ENCODE measurements at regions not wholly inside any gene's neighbourhood (a gene's known extent, or its start where the extent isn't known, plus 50 kb on each side); places are given as distances from the start of the nearest gene placed in this dataset.
"Not testable (repeated sequence)": the region's sequence is repeated elsewhere in the genome, so short reads cannot be mapped to it uniquely, and the experiment has no call there.

DNA sequence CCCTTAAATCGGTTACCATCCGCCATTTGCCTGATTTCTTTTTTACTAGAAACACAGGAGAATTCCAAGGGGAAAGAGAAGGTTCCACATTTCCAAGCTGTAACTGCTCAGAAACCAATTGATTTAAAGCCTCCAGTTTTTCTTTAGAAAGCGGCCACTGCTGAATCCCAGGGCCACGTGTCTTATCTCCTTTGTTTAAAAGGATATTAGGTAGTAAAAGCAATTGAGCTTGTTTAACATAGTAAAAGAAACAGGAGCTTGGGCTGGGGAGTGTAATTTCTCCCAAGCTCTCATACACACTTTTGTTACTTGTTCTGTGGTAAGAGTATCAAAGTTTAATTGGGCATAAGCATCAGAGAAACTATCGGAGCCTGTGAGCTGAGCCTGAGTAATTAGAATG lies 180.0 kb downstream of the OTOP1 start:
- not testable (repeated sequence) for H3K4me3 ChIP-seq (ENCODE audit: low read depth, low read length); DNase-seq; H3K36me3 ChIP-seq (ENCODE audit: control insufficient read depth in 1 of 2, insufficient read depth in 2 of 2, low read length in 2 of 2); H3K79me1 ChIP-seq (ENCODE audit: low read length); H4K8ac ChIP-seq (ENCODE audit: low read depth, low read length); H3K4me2 ChIP-seq (ENCODE audit: low read length); H3K4ac ChIP-seq (ENCODE audit: low read depth, low read length); H4K12ac ChIP-seq (ENCODE audit: low read depth, low read length); H4K91ac ChIP-seq (ENCODE audit: low read depth, low read length); H3K9ac ChIP-seq (ENCODE audit: low read length); H3K4me1 ChIP-seq (ENCODE audit: control insufficient read depth in 1 of 2, insufficient read depth in 2 of 2, low read length in 2 of 2); H2BK120ac ChIP-seq (ENCODE audit: insufficient read depth, low read length, poor library complexity); H2BK12ac ChIP-seq (ENCODE audit: low read length); H3K23ac ChIP-seq (ENCODE audit: low read length); H3K14ac ChIP-seq (ENCODE audit: low read length); H3K79me2 ChIP-seq (ENCODE audit: control insufficient read depth, insufficient read depth, low read length, poor library complexity); H2AK5ac ChIP-seq (ENCODE audit: low read length); H2AFZ ChIP-seq (ENCODE audit: insufficient read depth, low read length, poor library complexity); H3K9me3 ChIP-seq (ENCODE audit: insufficient read depth, low read depth, low read length); H2BK5ac ChIP-seq (ENCODE audit: low read depth, low read length, poor library complexity); H3K18ac ChIP-seq (ENCODE audit: low read length); H3K27me3 ChIP-seq (ENCODE audit: insufficient read depth, low read length); H3K27ac ChIP-seq (ENCODE audit: low read depth, low read length)
- WGBS (ENCODE audit: extremely low coverage, insufficient coverage, insufficient read length) = no CpG with 5 or more reads among the region's 5 CpGs

- not testable (repeated sequence) for H3K79me2 ChIP-seq (ENCODE audit: control insufficient read depth, insufficient read depth, low read length, poor library complexity); H3K9me3 ChIP-seq (ENCODE audit: insufficient read depth, low read depth, low read length); H3K27me3 ChIP-seq (ENCODE audit: insufficient read depth, low read length); H2AK5ac ChIP-seq (ENCODE audit: low read length); H2BK5ac ChIP-seq (ENCODE audit: low read depth, low read length, poor library complexity); H4K91ac ChIP-seq (ENCODE audit: low read depth, low read length); H3K9ac ChIP-seq (ENCODE audit: low read length); H3K4me1 ChIP-seq (ENCODE audit: control insufficient read depth in 1 of 2, insufficient read depth in 2 of 2, low read length in 2 of 2); H2BK12ac ChIP-seq (ENCODE audit: low read length); H3K4ac ChIP-seq (ENCODE audit: low read depth, low read length); H3K23ac ChIP-seq (ENCODE audit: low read length); H3K4me3 ChIP-seq (ENCODE audit: low read depth, low read length); H3K79me1 ChIP-seq (ENCODE audit: low read length); H3K27ac ChIP-seq (ENCODE audit: low read depth, low read length); H3K14ac ChIP-seq (ENCODE audit: low read length); H3K18ac ChIP-seq (ENCODE audit: low read length); DNase-seq; H4K12ac ChIP-seq (ENCODE audit: low read depth, low read length); H2BK120ac ChIP-seq (ENCODE audit: insufficient read depth, low read length, poor library complexity); H2AFZ ChIP-seq (ENCODE audit: insufficient read depth, low read length, poor library complexity); H3K36me3 ChIP-seq (ENCODE audit: control insufficient read depth in 1 of 2, insufficient read depth in 2 of 2, low read length in 2 of 2); H4K8ac ChIP-seq (ENCODE audit: low read depth, low read length)
- no CpG with 5 or more reads among the region's 12 CpGs for WGBS (ENCODE audit: extremely low coverage, insufficient coverage, insufficient read length)
- peak overlapping the region; percentile 26 for H3K4me2 ChIP-seq (ENCODE audit: low read length)
These were observed 179.5 kb downstream of the OTOP1 start for GRCh38 chr4:4047202-4047601.

- WGBS (ENCODE audit: extremely low coverage, insufficient coverage, insufficient read length) = no CpG with 5 or more reads among the region's 8 CpGs
- H3K14ac ChIP-seq (ENCODE audit: low read length); H4K8ac ChIP-seq (ENCODE audit: low read depth, low read length); H2BK120ac ChIP-seq (ENCODE audit: insufficient read depth, low read length, poor library complexity); H2AFZ ChIP-seq (ENCODE audit: insufficient read depth, low read length, poor library complexity); H3K27ac ChIP-seq (ENCODE audit: low read depth, low read length); H3K4me1 ChIP-seq (ENCODE audit: control insufficient read depth in 1 of 2, insufficient read depth in 2 of 2, low read length in 2 of 2); H3K4ac ChIP-seq (ENCODE audit: low read depth, low read length); H3K18ac ChIP-seq (ENCODE audit: low read length); H3K4me2 ChIP-seq (ENCODE audit: low read length); H2BK5ac ChIP-seq (ENCODE audit: low read depth, low read length, poor library complexity); H3K9ac ChIP-seq (ENCODE audit: low read length); H3K4me3 ChIP-seq (ENCODE audit: low read depth, low read length); H2BK12ac ChIP-seq (ENCODE audit: low read length); H3K36me3 ChIP-seq (ENCODE audit: control insufficient read depth in 1 of 2, insufficient read depth in 2 of 2, low read length in 2 of 2); H4K12ac ChIP-seq (ENCODE audit: low read depth, low read length); H3K9me3 ChIP-seq (ENCODE audit: insufficient read depth, low read depth, low read length); H2AK5ac ChIP-seq (ENCODE audit: low read length); H3K79me2 ChIP-seq (ENCODE audit: control insufficient read depth, insufficient read depth, low read length, poor library complexity); H3K79me1 ChIP-seq (ENCODE audit: low read length); DNase-seq; H3K27me3 ChIP-seq (ENCODE audit: insufficient read depth, low read length); H4K91ac ChIP-seq (ENCODE audit: low read depth, low read length); H3K23ac ChIP-seq (ENCODE audit: low read length): not testable (repeated sequence)
These were observed 178.5 kb downstream of the OTOP1 start for GRCh38 chr4:4048227-4048626.

DNA sequence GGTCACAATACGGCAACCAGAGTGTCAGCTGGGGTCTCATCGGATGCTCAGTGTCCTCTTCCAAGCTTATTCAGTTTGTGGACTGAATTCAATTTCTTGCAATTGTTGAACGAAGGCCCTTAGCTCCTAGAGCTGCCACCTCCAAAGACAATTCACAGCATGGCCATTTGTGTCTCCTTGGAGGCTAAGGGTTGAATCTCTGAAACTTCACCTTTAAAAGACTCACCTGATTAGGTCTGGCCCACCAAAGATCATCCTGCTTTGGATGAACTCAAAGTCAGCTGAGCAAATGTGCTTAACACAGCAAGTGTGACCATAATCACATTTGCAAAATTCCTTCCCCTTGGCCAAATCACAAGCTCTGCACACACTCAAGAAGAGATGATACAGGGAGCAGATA lies 175.9 kb downstream of the OTOP1 start:
- H2BK5ac ChIP-seq (ENCODE audit: low read depth, low read length, poor library complexity); H3K4me3 ChIP-seq (ENCODE audit: low read depth, low read length); H2BK120ac ChIP-seq (ENCODE audit: insufficient read depth, low read length, poor library complexity); H4K12ac ChIP-seq (ENCODE audit: low read depth, low read length); H3K14ac ChIP-seq (ENCODE audit: low read length); H3K9ac ChIP-seq (ENCODE audit: low read length); H3K79me2 ChIP-seq (ENCODE audit: control insufficient read depth, insufficient read depth, low read length, poor library complexity); H2AK5ac ChIP-seq (ENCODE audit: low read length); H3K4me1 ChIP-seq (ENCODE audit: control insufficient read depth in 1 of 2, insufficient read depth in 2 of 2, low read length in 2 of 2); H3K36me3 ChIP-seq (ENCODE audit: control insufficient read depth in 1 of 2, insufficient read depth in 2 of 2, low read length in 2 of 2); H3K27ac ChIP-seq (ENCODE audit: low read depth, low read length); H3K79me1 ChIP-seq (ENCODE audit: low read length); DNase-seq; H3K27me3 ChIP-seq (ENCODE audit: insufficient read depth, low read length); H4K8ac ChIP-seq (ENCODE audit: low read depth, low read length); H3K4me2 ChIP-seq (ENCODE audit: low read length); H2BK12ac ChIP-seq (ENCODE audit: low read length); H3K23ac ChIP-seq (ENCODE audit: low read length); H3K4ac ChIP-seq (ENCODE audit: low read depth, low read length); H3K9me3 ChIP-seq (ENCODE audit: insufficient read depth, low read depth, low read length); H3K18ac ChIP-seq (ENCODE audit: low read length); H2AFZ ChIP-seq (ENCODE audit: insufficient read depth, low read length, poor library complexity); H4K91ac ChIP-seq (ENCODE audit: low read depth, low read length): not testable (repeated sequence)
- no CpG with 5 or more reads among the region's 3 CpGs for WGBS (ENCODE audit: extremely low coverage, insufficient coverage, insufficient read length)

All from trophoblast cell (in vitro differentiated cells and primary cell).